Activated T-helper 1 cell treated with anti-CD3 and anti-CD28 coated beads, Interleukin-2, amount 50 U/mL, for 16 hours (primary cell): ENCODE measurements at regions not wholly inside any gene's neighbourhood (a gene's known extent, or its start where the extent isn't known, plus 50 kb on each side); places are given as distances from the start of the nearest gene placed in this dataset.

Experiments
- DNase-seq, 2 donors: peaks; one replicate each; pipeline ENCODE4 v3.0.0-alpha.2; 2020; ENCODE audit warnings: low read depth in 1 of 2, low spot score in 1 of 2

DNA sequence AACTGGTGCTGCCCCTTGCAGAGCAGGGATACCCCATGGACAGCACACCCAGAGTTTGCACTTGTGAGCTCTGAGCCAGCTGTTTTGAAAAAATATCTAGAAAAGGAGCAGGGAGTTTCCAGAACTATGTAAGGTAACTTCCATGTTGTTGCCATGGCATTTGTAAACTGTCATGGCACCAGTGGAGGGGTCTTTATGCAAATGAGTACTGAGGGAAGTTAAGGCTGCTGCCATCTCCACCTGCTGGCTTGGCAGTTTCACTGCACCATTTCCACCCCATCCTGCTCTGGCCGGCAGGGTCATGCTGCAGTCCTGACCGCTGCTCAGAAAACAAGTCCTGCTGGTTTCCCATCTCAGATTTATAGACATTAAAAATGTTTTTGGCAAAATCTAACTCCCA, 52.3 kb upstream of the SNTG2 start:
- no peak for DNase-seq

DNA sequence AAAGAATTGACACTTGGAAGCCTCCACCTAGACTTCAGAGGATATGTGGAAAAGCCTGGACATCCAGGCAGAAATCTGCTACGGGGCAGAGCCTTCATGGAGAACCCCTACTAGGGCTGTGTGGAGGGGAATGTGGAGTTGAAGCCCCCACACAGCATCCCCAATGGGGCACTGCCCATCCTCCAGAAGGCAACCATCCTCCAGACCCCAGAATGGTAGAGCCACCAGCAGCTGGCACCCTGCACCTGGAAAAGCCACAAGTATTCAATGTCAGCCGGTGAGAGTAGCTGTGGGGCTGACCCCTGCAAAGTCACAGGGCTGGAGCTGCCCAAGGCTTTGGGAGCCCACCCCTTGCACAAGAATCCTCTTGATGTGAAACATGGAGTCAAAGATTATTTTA, 53.6 kb upstream of the SNTG2 start:
- DNase-seq = no peak

DNA sequence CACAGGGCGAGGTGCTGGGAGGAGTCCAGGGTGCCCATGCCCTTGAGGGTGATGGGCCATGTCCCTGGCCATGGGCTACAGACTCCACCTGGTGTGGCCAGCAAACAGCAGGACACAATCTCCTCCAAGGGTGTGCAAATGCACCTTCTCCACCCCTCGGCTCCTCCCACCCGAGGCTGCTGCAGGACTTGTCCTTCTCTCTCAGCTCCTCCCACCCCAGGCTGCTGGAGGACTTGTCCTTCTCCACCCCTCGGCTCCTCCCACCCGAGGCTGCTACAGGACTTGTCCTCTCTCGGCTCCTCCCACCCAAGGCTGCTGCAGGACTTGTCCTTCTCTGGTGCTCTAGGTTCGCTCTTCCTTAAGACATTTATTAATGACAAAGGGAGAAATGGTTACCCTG, 57.3 kb upstream of the SNTG2 start:
- no peak for DNase-seq

DNA sequence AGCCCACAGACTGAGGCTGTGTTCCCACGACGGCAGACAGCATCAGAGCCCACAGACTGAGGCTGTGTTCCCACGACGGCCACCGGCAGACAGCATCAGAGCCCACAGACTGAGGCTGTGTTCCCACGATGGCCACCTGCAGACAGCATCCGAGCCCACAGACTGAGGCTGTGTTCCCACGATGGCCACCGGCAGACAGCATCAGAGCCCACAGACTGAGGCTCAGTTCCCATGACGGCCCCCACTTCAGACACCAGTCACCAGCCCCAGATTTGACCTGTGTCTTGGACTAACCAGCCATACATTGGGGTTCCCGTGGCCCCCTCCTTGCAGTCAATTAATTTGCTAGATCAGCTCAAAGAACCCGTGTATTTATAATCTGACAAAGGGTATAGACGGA, 57.8 kb upstream of the SNTG2 start:
- DNase-seq = no peak

DNA sequence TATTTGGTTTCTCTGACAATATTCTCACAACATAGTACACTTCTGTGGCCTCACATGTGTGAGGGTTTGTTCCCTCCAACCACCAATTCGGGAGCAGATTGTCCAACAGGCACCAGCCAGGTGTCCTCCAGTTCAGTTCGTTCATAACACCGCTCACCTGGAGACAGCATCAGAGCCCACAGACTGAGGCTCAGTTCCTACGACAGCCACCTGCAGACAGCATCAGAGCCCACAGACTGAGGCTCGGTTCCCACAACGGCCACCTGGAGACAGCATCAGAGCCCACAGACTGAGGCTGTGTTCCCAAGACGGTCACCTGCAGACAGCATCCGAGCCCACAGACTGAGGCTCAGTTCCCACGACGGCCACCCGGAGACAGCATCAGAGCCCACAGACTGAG, 58.2 kb upstream of the SNTG2 start:
- no peak for DNase-seq

DNA sequence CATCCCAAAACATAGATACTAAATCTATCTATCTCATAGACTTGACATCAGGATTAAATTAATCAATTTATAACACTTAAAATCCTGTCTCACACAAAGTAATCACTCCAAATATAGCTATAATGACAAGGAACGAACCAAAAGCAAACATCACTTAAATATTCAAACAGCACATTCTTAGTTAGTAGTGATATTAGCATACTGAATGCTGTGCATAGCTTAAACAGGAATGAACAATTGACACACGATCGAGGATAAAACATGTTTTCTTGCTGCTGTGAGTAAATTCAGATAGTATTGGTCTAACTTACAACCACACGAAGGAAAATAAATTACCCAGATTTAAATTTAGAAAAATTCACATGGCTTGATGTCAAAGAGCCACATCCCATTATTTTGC, 58.9 kb upstream of the SNTG2 start:
- no peak for DNase-seq

DNA sequence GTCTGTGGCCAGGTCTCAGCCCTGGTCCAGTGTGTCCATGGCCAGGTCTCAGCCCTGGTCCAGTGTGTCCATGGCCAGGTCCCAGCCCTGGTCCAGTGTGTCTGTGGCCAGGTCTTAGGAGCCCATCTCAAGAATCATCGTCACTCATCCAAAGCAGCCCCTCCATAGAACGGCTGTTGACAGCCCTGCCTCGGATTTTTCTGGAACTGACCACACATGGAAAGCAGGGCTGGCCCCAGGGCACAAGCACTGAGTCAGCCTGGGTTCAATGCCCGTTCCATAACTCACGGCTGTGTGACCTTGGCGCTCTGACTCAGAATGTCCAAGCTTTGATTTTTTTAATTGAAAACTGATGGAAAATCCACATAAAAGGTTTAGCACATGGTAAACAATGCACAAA, 59.9 kb upstream of the SNTG2 start:
- no peak for DNase-seq

DNA sequence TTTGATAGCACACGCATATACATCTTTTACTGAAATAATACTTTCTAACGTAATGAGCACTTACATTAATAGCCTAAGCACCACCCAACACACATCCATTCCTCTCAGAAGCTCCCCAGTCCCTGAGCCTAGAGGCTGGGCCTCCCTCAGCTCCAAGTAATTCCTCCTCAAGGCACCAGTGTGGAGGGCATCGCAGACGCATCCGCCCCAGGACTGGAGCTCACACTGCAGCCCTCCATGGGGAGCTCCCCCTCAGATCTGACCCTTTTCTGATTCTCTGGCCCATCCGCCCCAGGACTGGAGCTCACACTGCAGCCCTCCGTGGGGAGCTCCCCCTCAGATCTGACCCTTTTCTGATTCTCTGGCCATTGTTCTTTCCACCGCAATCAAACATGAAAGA, 60.4 kb upstream of the SNTG2 start:
- DNase-seq = no peak

DNA sequence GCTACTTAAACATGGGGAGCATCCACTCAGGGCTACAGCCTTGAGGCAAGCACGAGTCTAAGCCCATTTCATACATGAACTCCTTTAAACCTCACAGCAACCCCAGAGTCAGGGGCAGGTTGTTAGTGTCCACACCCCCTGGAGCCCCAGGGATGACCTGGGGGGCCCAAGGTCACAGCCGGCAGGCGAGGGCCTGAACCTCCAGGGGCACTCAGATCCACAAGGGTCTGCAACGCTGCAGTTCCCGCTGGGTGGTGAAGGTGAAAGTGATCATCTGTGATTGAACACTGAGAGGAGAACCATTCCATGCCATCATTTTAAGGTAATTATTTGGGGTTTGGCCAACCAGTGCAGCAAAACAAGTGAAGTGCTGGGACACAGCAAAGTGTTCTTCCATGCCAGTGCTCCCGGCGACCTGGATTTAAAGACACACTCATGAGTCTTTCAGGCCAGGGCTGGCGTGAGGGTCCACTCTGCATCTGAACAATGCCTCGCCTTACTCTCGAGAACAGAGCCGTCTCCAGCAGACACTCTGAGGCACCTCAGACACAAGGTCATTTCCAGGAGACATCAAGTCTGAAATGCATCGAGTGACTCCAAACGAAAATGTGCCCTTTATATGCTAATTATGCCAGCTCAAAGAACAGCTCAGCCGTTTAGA, 61.6 kb upstream of the SNTG2 start:
- no peak for DNase-seq

DNA sequence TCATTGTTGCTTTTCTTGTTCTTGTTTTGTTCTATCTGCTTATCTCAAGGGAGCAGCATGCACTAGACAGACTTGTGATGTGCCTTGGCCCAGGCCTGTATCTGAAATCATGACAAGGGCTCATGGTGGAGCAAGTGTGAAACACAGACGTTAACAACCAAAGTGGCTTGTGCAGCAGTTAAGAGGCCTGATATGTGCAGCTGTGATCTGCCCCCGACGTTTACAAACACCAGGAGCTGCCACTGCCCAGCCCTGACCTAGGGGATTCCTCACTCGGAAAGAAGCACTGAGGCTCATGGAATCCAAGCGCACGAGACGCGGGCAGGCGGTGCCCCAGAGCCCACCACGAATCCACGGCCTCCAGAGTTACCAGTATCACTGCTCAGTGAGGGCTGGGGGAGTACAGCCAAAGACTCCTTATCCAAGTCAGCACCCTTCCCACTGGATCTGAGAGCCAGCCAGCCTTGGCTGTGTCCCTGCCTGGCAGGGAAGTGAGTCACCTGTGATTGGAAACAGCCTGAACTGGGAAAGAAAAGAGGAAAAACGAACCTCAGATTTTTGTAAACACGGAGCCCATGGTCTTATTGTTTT, 62.3 kb upstream of the SNTG2 start:
- DNase-seq = no peak

DNA sequence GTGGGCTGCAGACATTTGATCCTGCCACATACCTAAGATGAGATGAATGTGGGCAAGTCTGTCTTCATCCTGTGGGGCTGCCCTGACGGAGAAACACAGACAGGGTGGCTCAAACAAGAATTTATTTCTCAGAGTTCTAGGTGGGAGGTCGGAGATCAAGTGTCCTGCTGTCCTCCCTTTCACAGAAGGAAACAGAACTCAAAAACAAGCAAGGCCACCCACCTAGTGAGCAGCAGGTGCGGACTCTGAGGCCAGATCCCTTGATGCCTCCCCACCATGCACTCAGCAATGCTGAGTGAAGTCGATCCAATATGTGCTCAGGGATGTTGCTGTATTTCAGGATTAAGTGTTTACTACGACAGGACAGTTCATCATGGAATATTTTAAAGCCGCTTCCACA, 63.0 kb upstream of the SNTG2 start:
- DNase-seq = no peak

DNA sequence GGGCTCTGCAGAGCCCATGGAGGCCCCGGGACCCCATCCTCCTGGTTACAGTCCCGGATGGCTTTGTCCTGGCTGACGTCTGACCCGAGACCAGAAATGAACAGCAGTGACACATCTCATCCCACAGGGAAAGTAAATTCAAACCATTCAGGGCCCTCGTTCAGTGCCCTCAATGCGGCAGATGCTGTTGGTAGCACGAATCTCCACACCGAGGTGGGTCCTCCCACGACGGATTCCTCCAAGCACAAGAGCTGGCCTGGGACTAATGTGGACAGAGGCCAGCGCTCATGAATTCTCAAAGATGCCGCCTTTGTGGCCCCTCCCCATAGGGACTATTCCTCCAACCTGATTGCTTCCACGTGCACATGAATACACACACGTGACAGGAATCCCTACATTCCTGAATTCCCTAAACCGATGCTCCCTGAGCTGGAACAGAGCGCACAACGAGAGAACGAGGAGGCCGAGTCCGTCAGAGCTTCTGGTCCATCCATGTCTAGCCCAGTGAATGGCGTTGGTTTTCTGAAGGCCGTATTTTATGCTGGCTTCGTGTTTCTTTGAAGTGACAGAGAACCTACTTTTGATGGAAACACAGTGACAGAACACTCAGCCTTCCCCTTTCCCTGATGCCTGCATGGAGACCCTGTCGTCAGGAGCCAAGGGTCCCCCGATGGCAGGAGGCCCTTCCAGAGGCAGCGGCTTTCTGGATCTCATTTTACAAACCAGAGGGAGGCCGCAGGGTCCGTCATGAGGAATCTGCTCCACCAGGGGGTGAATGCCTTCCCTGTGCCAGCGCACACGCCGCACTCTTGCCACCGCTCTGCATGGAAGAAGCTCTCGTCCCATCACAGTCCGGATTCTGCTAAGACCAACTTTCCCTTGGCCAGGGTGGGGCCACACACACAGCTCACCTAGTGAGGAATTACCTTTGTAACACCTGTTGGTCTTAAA, 64.3 kb upstream of the SNTG2 start:
- no peak for DNase-seq

DNA sequence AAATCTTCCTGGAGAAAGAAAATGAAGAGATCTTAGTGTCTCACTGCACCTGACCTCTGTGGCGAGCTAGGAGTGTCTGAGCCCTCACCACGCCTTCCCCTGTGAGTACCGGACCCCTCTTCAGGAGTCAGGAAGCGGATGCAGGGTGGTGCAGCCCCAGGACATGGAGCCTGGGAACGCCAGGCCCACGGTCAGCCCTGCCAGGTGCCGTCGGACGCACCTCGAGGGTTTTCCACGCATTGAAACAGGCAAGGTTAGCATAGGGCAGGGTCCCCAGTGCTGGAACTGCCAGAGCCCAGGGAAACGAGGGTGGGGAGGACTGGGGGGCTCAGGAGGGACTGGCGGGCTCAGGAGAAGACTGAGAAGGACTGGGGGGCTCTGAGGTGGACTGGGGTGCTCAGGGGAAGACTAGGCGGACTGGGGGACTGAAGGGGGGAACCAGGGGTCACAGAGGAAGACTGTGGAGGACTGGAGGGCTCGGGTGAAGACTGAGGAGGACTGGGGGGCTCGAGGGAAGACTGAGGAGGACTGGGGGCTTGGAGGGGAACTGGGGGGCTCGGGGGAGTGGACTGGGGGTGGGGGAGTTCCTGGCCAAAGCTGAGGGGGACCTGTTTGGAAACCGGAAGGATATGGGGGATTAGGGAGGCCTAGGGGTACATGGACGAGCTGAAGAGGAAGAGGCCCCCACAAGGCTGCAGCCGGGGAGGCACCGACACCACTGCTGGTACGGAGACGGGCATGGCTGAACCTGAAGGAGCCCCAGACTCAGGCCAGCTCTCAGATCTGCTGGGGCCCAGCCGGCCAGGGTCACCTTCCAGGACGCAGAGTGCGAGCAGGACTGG, 65.2 kb upstream of the SNTG2 start:
- DNase-seq = no peak

DNA sequence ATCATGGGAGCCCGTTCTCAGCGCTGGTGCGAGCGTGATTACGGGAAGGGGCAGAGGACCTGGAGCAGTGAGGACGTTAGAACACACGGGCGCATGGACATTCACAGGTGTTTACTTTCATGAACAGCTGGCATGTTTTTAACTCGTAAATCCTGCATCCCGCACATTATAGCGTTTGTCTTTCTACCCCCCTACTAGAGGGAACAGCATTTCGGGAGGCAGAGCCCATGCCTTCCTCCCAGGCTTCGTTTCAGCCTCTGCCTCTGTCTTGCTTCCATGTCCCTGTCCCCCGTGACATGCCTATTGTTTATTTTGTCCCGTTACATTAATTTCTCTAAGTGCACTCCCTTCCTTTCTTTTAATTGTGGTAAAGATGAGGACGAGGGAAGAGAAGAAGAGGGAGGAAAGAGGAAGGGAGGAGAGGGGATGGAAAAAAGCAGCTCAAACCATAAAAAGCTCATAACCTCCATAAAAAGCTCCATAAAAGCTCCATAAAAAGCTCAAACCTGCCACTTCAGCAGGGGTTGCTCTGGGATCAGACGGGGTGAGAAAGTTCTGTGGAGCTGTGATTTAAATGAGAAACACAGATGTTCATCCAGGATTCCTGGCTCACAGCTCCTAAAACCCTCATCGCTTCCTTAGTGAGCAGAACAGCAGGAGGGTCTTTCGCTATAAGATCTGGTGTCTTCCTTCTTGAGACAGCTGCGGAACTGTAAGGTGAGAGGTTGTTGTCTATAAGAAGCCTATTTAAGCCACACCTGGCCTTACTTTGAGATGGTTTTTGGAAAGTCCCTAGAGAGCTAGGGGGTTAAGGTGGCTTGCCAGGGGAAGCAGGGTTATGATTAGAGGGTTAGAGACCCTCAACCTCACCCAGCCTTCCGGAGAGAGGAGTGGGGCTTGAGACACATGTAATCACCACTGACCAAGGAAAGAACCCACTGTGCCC, 66.6 kb upstream of the SNTG2 start:
- no peak for DNase-seq

DNA sequence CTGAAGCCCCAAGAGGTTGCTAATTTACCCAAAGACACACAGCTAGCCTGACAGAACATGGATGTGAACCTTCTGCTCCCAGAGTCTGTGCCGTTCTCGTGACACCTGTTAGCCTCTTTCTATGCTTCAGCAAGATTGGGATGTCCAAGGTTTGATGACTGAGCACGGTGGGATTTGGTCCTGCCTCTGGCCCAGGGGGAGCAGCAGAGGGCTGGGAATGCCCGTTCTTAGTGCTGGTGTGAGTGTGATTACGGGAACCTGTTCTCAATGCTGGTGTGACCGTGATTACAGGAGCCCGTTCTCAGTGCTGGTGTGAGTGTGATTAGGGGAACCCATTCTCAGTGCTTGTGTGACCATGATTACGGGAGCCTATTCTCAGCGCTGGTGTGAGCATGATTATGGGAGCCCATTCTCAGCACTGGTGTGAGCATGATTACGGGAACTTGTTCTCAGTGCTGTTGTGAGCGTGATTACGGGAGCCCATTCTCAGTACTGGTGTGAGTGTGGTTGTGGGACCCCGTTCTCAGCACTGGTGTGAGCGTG, 67.3 kb upstream of the SNTG2 start:
- DNase-seq = no peak

DNA sequence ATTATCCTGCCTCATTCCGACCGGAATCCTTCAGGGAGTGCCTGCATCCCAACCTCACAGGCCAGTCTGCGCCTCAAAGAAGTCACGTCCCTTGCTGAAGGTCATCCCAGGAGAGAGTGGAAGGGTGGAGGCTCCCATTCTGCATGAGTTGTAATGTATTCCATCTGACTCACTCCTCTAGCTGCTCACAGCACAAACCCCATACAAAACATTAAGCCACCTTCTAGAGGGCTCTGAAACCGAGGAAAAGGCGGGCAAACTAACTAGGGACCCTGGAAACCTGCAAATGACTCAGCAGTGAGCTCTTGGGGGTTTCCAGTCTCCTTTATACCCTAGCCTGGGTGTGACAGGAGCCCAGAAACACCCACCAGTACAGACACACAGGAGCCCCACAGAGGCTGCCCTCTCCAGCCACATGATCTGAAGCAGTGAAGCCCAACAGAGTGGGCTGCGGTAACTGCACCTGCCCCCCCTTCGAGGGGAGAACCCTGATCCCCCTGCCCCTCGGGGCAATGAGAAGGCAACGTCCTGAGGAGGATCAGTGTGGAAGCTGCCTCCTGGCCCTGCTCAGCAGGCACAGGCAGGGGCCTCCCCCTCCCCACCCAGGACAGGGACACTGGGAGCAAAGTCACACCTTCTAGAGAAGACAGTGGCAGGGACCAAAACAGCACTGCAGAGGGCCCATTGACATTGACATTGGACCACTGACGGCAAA, 69.3 kb upstream of the SNTG2 start:
- DNase-seq = no peak

DNA sequence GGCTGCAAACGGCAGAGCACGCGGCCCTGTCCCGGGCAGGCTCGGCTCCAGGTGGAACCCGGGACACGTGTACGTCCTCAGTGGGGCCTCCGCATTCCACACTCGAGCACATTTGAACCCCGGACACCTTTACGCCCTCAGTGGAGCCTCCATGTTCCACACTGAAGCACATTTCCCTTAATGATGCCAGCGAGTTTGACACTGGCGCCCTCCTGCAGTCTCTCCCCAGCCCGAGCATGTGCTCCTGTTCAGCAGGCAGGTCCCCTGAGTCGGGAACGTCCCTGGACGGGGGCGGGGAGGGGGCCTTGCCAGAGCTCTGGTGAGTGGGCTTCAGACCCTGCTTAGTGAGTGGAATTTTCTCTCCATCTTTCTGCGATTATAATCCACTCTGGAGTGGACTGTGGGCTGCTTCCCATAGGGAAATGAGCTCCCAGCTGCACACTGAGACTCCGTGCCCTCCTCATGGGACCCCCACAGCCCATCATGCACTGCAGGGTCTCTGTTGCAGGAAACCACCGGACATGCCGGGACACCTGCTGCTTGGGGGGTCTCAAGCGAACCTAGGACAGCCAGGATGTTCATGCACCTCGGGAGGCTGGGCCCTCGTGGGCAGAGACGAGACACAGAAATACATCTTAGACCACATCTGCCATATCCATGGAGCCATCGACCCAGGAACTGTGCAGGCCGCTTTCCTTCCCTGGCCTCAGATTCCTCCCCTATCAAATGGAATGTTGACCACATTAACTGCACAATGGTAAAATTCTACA, 70.3 kb upstream of the SNTG2 start:
- DNase-seq = no peak

DNA sequence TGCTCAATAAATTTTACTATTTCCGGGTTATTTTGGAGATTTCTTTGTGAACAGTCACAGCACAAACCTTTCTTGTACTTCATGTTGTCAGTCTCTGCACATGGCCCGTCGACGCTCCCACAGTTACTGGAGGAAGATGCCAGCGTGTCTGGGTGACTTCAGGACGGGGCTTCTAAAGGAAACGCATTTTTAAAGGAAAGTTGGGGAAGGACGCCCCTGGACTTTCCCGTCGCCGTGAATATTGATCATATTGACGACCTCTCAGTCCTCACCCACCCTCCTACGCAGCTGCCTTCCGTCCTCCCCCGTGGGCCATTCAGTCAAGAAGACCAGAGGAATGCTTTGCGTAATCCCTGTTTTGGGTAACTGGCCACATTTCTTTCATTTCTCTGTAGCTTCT, 71.1 kb upstream of the SNTG2 start:
- no peak for DNase-seq
